HG03196 (cell line): ENCODE measurements at regions not wholly inside any gene's neighbourhood (a gene's known extent, or its start where the extent isn't known, plus 50 kb on each side); places are given as distances from the start of the nearest gene placed in this dataset.

Experiments
- ATAC-seq: cut with Tn5 transposase; IDR thresholded peaks from one replicate; pipeline ENCODE4 v1.9.1; 2021; ENCODE audit not compliant: unreplicated experiment

GRCh38 chr6:167508919-167509852, 184.3 kb downstream of the TTLL2 start:
- ATAC-seq, result no peak

GRCh38 chr6:167509853-167510220, 185.0 kb downstream of the TTLL2 start:
- no peak for ATAC-seq

GRCh38 chr6:167510648-167511047, 185.8 kb downstream of the TTLL2 start:
- no peak for ATAC-seq

- no peak for ATAC-seq
Measured at GRCh38 chr6:167512696-167513375, 187.9 kb downstream of the TTLL2 start.

DNA sequence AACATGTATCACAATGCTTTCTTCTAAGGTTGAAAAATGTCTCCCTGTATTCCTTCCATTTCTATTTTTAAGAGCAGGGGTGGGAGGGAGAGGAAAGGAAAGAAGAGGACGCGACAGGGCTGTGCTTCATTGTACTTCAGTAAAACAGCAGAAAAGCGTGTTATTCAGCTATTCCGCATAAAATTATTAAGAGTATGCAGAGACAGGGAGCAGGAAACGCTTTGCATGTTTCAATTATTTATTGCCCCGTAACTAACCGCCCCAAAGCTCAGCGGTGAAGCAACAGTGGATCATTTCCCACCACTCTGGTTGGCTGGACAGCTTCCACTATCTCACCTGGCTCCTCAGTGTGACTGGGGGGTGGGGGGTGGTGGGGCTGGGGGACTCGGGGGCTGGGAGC, 188.9 kb downstream of the TTLL2 start:
- ATAC-seq, result no peak

DNA sequence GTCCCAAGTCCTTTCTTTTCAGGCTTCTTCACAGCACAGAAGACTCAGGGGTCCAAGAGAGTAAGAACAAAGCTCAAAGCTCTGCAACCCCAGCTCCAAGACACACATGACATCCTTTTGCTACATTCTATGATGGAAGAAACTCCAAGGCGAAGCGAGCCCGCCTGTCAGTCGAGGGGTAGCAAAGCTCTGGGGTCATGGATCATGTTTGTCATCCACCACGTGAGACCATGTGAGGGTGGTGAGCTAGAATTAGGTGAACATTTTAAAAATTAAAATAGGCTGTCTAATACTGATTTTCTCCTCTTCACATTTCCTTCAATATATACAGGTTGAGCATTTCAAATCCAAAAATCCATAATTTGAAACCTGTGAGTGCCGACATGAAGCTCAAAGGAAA, 189.6 kb downstream of the TTLL2 start:
- ATAC-seq, result no peak

DNA sequence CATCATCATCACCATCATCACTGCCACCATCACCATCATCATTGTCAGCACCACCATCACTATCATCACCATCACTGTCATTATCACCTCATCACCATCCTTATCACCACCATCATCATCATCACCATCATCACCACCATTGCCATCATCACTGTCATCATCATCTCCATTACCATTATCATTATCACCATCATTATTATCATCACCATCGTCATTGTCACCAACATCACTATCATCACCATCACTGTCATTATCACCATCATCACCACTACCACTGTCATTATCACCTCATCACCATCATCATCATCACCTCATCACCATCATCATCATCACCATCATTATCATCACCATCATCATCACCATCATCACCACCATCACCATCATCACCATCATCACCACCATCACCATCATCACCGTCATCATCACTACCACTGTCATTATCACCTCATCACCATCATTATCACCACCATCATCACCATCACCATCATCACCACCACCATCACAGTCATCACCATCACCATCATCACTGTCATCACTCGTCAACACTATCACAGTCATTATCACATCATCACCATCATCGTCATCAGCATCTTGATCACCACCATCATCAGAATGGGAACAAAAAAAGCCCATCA, 191.1 kb downstream of the TTLL2 start:
- ATAC-seq, result no peak

DNA sequence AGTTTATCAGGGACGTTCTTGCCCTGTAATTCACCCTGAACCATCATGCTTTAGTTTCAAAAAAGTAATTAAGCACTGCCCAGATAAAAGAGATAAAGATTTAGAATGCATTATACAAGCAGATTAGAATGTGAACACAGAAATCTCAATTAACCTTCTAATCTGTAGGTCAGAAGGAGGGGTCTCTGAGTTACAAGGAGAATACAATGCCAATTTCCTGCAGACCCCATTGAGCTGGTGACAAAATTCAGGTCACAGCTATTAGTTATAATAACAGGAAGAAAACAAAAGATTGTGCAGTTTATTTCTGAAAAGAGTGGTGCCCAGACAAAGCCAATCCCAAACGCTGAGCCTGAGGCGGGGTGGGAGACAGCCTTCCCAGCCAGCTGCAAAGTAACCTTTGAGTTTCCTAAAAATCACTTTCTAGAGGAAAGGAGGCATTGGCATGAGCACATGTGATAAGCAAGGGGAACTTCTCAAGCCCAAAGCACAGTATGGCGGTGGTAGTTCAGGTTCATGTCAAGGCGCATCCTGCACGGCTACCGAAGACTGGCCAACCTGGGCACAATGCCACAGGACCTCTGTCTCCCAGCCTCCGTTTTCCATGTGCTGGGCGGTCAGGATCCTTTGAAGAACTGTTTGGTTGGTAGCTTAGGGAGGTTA, 192.5 kb downstream of the TTLL2 start:
- no peak for ATAC-seq

- no peak for ATAC-seq
Measured at GRCh38 chr6:167523426-167523825, 198.5 kb downstream of the TTLL2 start.

DNA sequence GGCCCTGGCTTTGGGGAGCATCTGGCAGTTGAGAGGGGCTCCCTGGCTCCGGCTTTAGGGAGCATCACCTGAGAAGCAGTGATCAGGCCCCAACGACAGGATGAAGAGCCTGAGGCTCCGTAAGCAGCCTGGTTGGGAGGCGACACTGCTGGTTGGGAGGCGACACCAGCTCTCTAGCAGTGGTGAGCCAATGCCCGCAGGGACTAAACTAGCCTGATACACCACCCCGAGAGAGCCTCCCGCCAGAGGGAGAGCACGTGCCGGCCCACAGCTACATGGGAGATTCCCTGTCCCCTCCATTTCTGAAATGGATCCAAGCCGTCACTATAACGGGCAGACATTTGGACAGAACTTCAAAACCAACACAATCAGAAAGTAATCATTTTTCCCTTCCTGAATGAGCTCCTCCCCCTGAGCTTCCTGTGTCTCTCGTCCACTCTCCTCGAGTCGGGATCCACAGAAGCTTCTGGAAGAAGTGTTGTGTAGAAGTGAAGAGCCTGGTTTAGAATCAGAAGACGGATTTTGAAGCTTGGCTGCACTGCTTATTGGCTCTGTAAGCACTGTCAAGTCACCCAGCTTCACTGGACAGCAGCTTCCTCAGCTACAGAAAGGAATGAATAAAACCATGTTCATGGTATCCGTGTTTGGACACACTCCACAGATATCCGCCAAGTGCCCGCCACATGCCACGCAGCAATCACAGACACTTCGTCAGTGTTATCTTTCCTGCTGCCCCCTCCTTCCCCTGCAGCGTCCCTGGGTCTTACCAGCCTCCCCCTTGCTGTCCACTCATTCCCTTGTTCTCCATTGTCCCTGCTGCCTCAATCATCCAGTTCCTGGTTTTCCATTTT, 199.6 kb downstream of the TTLL2 start:
- no peak for ATAC-seq

GRCh38 chr6:167525774-167526173, 200.9 kb downstream of the TTLL2 start:
- no peak for ATAC-seq

DNA sequence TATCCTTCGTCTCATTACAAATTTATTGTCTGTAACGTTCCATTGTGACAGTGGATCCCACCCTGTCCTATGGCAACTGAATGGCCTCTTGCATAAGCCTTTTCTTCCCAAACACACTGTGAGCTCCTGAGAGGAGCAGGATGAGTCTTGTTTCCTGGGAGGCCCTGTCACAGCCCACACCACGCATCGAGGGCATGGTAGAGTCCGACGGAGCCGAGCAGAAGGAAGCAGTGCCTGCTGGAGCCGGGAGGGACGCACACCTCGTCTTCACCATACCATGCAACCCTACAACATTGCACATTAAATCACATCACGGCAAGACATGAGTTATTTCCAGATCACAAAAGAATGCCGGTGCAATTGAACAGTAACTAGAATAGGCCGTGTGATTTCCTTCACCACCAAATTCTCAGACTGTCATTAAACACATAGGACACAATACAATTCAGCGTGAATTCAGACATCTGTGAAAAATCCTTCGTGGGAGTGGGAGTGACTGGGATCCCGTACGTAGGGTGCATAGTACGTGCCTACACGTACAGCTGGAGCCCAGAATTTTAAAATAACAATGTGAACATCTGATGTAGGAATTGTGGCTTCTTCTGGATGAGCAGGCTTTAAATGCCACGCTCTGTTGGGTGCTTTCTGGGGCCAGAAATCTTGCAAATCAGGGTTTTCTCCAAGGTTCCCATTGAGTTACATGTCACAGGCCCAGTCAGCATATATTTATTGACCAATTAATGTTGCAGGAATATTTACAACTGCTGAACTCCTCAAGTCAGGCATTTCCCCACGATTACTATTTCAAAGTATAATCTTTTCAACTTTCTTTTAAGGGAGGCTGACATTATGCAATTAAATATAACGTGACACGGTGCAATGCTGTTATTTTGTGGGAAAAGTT, 201.8 kb downstream of the TTLL2 start:
- ATAC-seq, result no peak

DNA sequence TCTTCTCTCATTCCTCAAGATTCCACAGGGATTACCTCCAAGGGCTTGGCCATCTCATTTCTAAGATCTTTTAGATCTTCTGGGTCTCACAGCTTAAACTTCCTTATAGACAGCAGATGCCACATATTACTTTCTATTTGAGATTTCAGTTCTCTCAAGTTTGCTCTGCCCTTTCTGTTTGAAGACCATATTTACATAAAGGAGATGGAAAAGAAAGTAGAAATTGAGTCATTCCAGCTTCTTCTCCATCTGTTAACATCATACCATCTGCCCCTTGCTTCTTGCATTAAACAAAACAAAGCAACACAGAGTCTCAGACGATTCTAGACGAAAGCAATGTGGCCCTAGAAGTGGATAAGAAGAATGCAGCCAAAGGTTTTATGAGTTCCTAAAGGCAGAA, 203.4 kb downstream of the TTLL2 start:
- peak; percentile 61 for ATAC-seq

- ATAC-seq, result no peak
Measured at GRCh38 chr6:167528976-167529375, 204.1 kb downstream of the TTLL2 start.

GRCh38 chr6:167529444-167530335, 204.8 kb downstream of the TTLL2 start:
- no peak for ATAC-seq

- ATAC-seq, result no peak
Measured at GRCh38 chr6:167530951-167531350, 206.1 kb downstream of the TTLL2 start.

DNA sequence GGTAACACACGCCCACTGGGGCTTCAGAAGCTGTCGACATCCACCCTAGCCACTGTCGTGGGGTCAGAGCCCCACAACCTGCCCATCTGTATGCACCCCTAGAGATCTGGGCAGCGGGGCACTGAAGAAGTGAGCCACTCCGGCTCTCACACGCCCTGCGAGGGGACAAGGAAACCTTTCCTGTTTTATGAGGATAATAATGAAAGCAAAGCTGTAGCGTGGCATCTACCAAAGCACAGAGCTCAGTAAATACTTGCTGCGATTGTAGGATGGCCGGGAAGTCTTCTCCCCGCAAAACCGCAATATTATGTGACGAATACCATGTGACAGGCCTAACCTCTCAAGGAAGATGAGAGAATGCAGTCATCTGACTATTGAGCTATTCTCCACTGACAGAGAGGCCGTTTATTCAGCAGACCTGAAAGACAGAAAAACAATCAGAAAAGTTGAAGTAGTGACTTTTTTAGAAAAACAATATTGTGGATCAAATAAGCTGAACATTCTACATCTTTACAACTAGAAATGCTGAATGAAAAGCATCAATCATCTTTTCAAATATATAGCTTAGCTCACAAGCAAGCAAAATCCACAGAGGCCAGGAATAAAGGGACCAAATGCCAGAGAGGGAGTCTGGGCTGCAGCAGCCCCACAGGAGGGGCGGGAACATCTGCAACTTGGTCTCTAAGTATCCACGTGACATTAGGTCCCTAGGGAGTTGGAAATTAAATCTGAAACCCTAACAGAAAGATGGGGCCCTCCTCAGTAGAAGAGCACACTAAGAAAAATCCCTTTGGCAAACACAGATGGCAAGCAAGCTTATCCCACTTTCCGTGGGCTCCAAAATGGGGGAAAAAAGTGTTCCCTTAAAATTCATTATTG, 207.8 kb downstream of the TTLL2 start:
- ATAC-seq, result no peak
